ENCODE measurements at regions not wholly inside any gene's neighbourhood (a gene's known extent, or its start where the extent isn't known, plus 50 kb on each side); places are given as distances from the start of the nearest gene placed in this dataset.

DNA sequence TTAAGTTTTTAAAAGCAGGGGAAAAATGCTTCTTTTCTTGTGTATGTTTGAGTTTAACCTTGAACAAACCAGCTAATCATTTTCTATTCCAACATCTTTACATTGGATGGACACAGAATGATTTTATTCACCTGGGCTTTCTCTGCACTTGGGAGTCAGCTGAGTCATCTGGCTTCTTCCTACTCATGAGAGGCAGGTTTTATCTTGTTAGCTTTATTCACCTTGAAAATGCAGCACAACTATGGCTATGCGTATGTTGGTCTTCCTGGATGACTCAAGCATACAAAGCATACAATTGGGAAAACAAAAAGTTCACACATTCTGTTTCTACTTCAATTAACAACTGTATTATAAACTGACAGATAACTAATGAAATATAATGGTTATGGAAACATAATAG lies 737.7 kb downstream of the FRK start:
- Histone ChIP-seq H3K27me3 (ENCODE audit: control insufficient read depth in 2 of 2, insufficient read depth in 2 of 2, low read length in 2 of 2) (no peaks in the 10 kb centered on the region), H3K4me2 (replicated peaks; ENCODE audit: extremely low read depth, low read length, poor library complexity, severe bottlenecking) (no peak overlapping the region), H3K9ac (ENCODE audit: insufficient read depth, low read length, poor library complexity, severe bottlenecking) (no peak overlapping the region), H3K36me3 (replicated peaks in 1 of 2; ENCODE audit: control insufficient read depth in 1 of 2, insufficient read depth in 2 of 2, low read length in 2 of 2) (no peaks in the 10 kb centered on the region), H4K20me1 (ENCODE audit: insufficient read depth, low read length) (no peaks in the 10 kb centered on the region), H2AFZ (ENCODE audit: insufficient read depth, low read depth, low read length, poor library complexity, severe bottlenecking) (no peak overlapping the region), H3K9me3 (replicated peaks in 1 of 2; ENCODE audit: control insufficient read depth in 1 of 2, insufficient read depth in 1 of 2, low read length in 2 of 2) (no peaks in the 10 kb centered on the region), H3K4me1 (ENCODE audit: control insufficient read depth in 1 of 2, insufficient read depth in 2 of 2, low read length in 2 of 2) (no peaks in the 10 kb centered on the region), H3K27ac (ENCODE audit: low read depth in 1 of 2, low read length in 2 of 2) (no peak overlapping the region), H3K79me2 (ENCODE audit: insufficient read depth, low read length) (no peaks in the 10 kb centered on the region), H3K4me3 (replicated peaks in 1 of 3; ENCODE audit: low read depth in 2 of 3, low read length in 3 of 3) (no peak overlapping the region)
- no CpG with 5 or more reads among the region's 1 CpG for WGBS (ENCODE audit: insufficient coverage)
- no peaks in the 10 kb centered on the region for H3K36me3 Mint-ChIP-seq
- TF ChIP-seq, protein P1, sequence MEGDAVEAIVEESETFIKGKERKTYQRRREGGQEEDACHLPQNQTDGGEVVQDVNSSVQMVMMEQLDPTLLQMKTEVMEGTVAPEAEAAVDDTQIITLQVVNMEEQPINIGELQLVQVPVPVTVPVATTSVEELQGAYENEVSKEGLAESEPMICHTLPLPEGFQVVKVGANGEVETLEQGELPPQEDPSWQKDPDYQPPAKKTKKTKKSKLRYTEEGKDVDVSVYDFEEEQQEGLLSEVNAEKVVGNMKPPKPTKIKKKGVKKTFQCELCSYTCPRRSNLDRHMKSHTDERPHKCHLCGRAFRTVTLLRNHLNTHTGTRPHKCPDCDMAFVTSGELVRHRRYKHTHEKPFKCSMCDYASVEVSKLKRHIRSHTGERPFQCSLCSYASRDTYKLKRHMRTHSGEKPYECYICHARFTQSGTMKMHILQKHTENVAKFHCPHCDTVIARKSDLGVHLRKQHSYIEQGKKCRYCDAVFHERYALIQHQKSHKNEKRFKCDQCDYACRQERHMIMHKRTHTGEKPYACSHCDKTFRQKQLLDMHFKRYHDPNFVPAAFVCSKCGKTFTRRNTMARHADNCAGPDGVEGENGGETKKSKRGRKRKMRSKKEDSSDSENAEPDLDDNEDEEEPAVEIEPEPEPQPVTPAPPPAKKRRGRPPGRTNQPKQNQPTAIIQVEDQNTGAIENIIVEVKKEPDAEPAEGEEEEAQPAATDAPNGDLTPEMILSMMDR (IDR thresholded peaks at IDR 0.05) = no peak
- no peak overlapping the region for H3K4me3 Mint-ChIP-seq
- H3K4me1 Mint-ChIP-seq = no peaks in the 10 kb centered on the region
- no peak overlapping the region for H3K27ac Mint-ChIP-seq
- no peak for DNase-seq
- H3K9me3 Mint-ChIP-seq = peaks cover 0 to 3% (median 0%) of the 10 kb centered on the region in 7 donors
- H3K27me3 Mint-ChIP-seq (ENCODE audit: low read depth in 3 of 3) = peaks cover 0 to 2% (median 0%) of the 10 kb centered on the region in 3 donors
- intact Hi-C loops (cut with micrococcal nuclease) = no loop called here

DNA sequence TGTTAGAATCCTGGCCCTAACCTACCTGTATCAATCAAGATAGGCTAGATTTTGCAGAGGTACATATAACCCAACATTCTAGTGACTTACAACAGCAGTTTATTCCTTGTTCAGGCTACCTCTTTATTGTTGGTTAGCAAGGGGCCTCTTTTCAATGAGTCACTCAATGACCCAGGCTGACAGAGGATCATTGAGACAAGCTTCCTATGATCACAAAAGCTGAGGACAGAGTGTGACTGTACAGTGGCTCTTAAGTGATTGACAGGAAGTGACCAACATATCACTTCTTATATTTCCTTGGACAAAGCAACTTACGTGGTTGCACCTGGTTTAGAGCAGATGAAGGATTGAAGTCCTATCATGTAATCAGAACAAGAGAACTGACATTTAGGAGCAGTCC lies 740.9 kb downstream of the FRK start:
- Histone ChIP-seq H3K27ac (ENCODE audit: low read depth in 1 of 2, low read length in 2 of 2) (no peak overlapping the region), H2AFZ (ENCODE audit: insufficient read depth, low read depth, low read length, poor library complexity, severe bottlenecking) (no peak overlapping the region), H3K9ac (ENCODE audit: insufficient read depth, low read length, poor library complexity, severe bottlenecking) (no peak overlapping the region), H3K79me2 (ENCODE audit: insufficient read depth, low read length) (no peaks in the 10 kb centered on the region), H3K4me3 (replicated peaks in 1 of 3; ENCODE audit: low read depth in 2 of 3, low read length in 3 of 3) (no peak overlapping the region), H4K20me1 (ENCODE audit: insufficient read depth, low read length) (no peaks in the 10 kb centered on the region), H3K36me3 (replicated peaks in 1 of 2; ENCODE audit: control insufficient read depth in 1 of 2, insufficient read depth in 2 of 2, low read length in 2 of 2) (no peaks in the 10 kb centered on the region), H3K27me3 (ENCODE audit: control insufficient read depth in 2 of 2, insufficient read depth in 2 of 2, low read length in 2 of 2) (no peaks in the 10 kb centered on the region), H3K4me1 (ENCODE audit: control insufficient read depth in 1 of 2, insufficient read depth in 2 of 2, low read length in 2 of 2) (no peaks in the 10 kb centered on the region), H3K9me3 (replicated peaks in 1 of 2; ENCODE audit: control insufficient read depth in 1 of 2, insufficient read depth in 1 of 2, low read length in 2 of 2) (peaks cover 0 to 5% of the 10 kb centered on the region in 2 donors), H3K4me2 (replicated peaks; ENCODE audit: extremely low read depth, low read length, poor library complexity, severe bottlenecking) (no peak overlapping the region)
- peaks cover 0 to 4% (median 2%) of the 10 kb centered on the region in 7 donors for H3K9me3 Mint-ChIP-seq
- no peak overlapping the region for H3K4me3 Mint-ChIP-seq
- DNase-seq = no peak
- no CpG with 5 or more reads among the region's 1 CpG for WGBS (ENCODE audit: insufficient coverage)
- TF ChIP-seq, protein P1 (IDR thresholded peaks at IDR 0.05) = no peak
- H3K27me3 Mint-ChIP-seq (ENCODE audit: low read depth in 3 of 3) = peaks cover 0 to 2% (median 0%) of the 10 kb centered on the region in 3 donors
- no peak overlapping the region for H3K27ac Mint-ChIP-seq
- H3K36me3 Mint-ChIP-seq = no peaks in the 10 kb centered on the region
- no peaks in the 10 kb centered on the region for H3K4me1 Mint-ChIP-seq
- intact Hi-C loops (cut with micrococcal nuclease) = no loop called here
